ENCODE measurements at regions not wholly inside any gene's neighbourhood (a gene's known extent, or its start where the extent isn't known, plus 50 kb on each side); places are given as distances from the start of the nearest gene placed in this dataset.
"Not testable (repeated sequence)": the region's sequence is repeated elsewhere in the genome, so short reads cannot be mapped to it uniquely, and the experiment has no call there.

GRCh38 chr5:136615251-136616119 is 250.1 kb upstream of the TRPC7 start:
- DNase-seq: no peak

GRCh38 chr5:136613230-136613629 is 247.9 kb upstream of the TRPC7 start:
- no peak for DNase-seq

GRCh38 chr5:136605638-136606037 is 240.3 kb upstream of the TRPC7 start:
- no peak for DNase-seq

GRCh38 chr5:136600306-136600705 is 235.0 kb upstream of the TRPC7 start:
- DNase-seq: no peak

GRCh38 chr5:136598802-136599404 is 233.6 kb upstream of the TRPC7 start:
- no peak for DNase-seq

GRCh38 chr5:136594416-136594815 is 229.1 kb upstream of the TRPC7 start:
- DNase-seq: no peak

GRCh38 chr5:136590581-136590980 is 225.2 kb upstream of the TRPC7 start:
- DNase-seq: no peak

- DNase-seq: no peak
Observed at GRCh38 chr5:136586196-136586595, 220.9 kb upstream of the TRPC7 start.

GRCh38 chr5:136584474-136584873 is 219.1 kb upstream of the TRPC7 start:
- no peak for DNase-seq

GRCh38 chr5:136579238-136579637 is 213.9 kb upstream of the TRPC7 start:
- DNase-seq: no peak

GRCh38 chr5:136569875-136570274 is 204.5 kb upstream of the TRPC7 start:
- not testable (repeated sequence) for DNase-seq

- not testable (repeated sequence) for DNase-seq
Observed at GRCh38 chr5:136565457-136565856, 200.1 kb upstream of the TRPC7 start.

- not testable (repeated sequence) for DNase-seq
Observed at GRCh38 chr5:136565050-136565449, 199.7 kb upstream of the TRPC7 start.

- not testable (repeated sequence) for DNase-seq
Observed at GRCh38 chr5:136564431-136564830, 199.1 kb upstream of the TRPC7 start.

GRCh38 chr5:136563489-136563888 is 198.1 kb upstream of the TRPC7 start:
- no peak for DNase-seq

- DNase-seq: no peak
Observed at GRCh38 chr5:136560126-136560525, 194.8 kb upstream of the TRPC7 start.

GRCh38 chr5:136559651-136560050 is 194.3 kb upstream of the TRPC7 start:
- DNase-seq: no peak

GRCh38 chr5:136547096-136547495 is 181.8 kb upstream of the TRPC7 start:
- not testable (repeated sequence) for DNase-seq

- DNase-seq: not testable (repeated sequence)
Observed at GRCh38 chr5:136546441-136546840, 181.1 kb upstream of the TRPC7 start.

GRCh38 chr5:136545031-136545430 is 179.7 kb upstream of the TRPC7 start:
- DNase-seq: not testable (repeated sequence)

- no peak for DNase-seq
Observed at GRCh38 chr5:136538534-136538933, 173.2 kb upstream of the TRPC7 start.

GRCh38 chr5:136529081-136529480 is 163.7 kb upstream of the TRPC7 start:
- no peak for DNase-seq

GRCh38 chr5:136528481-136529030 is 163.2 kb upstream of the TRPC7 start:
- no peak for DNase-seq

GRCh38 chr5:136527311-136527710 is 162.0 kb upstream of the TRPC7 start:
- DNase-seq: no peak

Measured in DMS79 treated with DMSO at 0.1 percent for 48 hours (cell line).